ENCODE measurements at regions not wholly inside any gene's neighbourhood (a gene's known extent, or its start where the extent isn't known, plus 50 kb on each side); places are given as distances from the start of the nearest gene placed in this dataset.

- TF ChIP-seq CTCF (IDR thresholded peaks at IDR 0.05) (no peak), POLR2A (IDR thresholded peaks at IDR 0.05) (no peak)
These were observed 348.6 kb upstream of the ID2 start for GRCh38 chr2:8333177-8333831.
